ENCODE measurements at regions not wholly inside any gene's neighbourhood (a gene's known extent, or its start where the extent isn't known, plus 50 kb on each side); places are given as distances from the start of the nearest gene placed in this dataset.

DNA sequence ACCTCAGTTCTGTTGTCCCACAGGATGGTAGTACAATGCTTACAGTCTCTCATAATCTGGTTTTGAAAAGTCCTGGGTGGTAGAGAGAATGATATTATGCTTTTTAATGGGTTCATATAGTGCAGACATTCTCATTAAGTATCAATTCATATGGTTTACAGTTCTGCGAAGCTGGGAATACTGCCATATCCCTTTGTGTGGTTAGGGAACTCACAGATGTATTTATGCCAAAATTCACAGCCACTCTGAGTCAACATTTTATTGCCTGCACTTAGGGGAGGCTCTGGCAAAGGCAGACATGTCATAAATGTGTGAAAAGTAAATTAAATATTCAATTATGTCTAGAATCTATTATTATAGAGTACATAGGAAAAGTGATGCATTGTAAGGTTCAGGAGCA, 808.2 kb downstream of the SUCLG1 start:
- no peak for DNase-seq (ENCODE audit: low spot score)

DNA sequence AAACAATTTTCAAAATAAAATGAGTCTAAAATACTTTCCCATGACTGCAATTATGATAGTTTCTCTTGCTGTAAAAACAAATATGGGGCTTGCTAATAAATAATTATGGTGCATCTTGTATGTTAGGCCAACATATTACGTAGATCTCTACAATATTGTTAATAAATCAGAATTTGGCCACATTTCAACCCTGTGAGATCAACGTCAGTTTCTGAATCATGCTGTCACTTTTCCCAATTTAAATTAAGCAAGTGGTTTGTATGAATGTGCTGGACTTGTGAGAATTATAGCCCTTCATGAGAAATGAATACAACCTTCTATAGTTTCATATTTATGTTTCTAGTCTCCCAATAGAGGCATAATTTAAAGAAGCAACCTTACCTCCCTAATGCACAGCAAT, 808.9 kb downstream of the SUCLG1 start:
- DNase-seq (ENCODE audit: low spot score) = no peak

DNA sequence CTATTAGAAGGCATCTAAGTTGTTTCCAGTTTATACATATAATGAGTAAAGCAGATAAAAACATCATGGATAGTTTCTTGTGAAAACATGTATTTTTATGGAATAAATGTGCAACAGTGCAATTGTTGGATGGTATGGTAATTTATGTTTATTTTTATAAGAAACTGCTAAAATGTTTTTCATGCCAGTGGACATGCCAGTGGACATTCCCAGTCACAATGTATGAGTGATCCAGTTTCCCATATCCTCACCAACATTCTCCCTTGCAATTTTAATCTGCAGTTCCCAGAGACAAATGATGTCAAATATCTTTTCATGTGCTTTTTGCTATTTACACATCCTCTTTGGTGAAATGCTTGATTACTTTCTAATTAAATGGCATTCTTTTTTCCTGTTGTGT, 818.6 kb downstream of the SUCLG1 start:
- no peak for DNase-seq (ENCODE audit: low spot score)

GRCh38 chr2:83633423-83633822, 825.7 kb downstream of the SUCLG1 start:
- DNase-seq (ENCODE audit: low spot score) = no peak

- DNase-seq (ENCODE audit: low spot score) = no peak
Observed at GRCh38 chr2:83630351-83630750, 828.7 kb downstream of the SUCLG1 start.

DNA sequence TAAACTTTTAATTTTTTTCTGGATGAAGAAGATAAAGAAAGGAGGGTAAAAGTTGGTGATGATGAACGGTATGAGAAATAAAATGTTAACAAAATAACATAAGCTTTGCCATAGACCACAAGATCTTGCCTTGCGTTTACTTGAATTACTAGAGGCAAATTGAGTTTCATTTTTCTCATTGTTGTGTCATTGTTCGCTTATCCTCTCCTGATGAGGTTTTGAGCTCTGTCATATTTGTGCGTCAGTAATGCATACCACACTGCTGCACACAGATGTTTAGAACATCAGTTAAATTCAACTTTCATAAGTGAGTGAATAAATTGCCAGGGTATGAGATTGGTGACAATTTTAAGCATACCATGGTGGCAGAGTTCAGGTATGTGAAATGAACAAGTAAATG, 843.6 kb downstream of the SUCLG1 start:
- DNase-seq (ENCODE audit: low spot score) = no peak

DNA sequence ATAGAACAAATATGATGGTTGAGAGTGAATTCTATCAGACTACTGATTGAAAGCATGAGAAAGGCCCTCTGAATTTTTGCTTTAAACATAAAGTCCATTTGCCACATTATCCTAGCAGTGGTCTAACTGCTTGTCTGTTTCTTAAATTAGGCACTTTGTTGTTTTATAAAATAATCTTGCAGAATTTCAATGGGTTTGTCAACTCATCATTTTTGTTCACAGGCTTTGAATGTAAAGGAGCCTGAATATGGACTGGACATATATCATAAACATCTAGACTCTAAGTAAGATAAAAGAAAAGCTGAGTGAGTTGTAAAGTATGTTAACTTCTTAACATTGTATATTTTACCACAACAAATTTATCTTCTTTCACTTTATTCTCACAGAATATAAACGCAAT, 845.9 kb downstream of the SUCLG1 start:
- no peak for DNase-seq (ENCODE audit: low spot score)

DNA sequence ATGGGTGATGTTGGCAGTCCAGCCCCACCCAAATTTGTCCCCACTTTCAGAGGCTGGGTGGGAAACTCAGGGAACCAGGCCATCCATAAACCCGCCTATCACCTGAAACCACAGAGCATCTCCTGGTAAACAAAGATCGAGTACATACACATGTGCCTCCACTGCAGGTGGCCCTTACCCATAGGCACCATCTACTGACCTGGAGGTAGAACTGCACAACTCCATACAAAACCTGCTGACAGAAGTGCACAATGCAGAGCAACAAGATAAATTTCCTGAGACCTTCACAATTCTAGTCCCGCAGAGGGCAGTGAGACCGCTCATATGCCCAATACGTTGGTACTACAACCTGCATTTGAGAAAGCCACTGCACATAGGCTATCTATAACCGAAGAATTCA, 856.3 kb downstream of the SUCLG1 start:
- DNase-seq (ENCODE audit: low spot score) = no peak

DNA sequence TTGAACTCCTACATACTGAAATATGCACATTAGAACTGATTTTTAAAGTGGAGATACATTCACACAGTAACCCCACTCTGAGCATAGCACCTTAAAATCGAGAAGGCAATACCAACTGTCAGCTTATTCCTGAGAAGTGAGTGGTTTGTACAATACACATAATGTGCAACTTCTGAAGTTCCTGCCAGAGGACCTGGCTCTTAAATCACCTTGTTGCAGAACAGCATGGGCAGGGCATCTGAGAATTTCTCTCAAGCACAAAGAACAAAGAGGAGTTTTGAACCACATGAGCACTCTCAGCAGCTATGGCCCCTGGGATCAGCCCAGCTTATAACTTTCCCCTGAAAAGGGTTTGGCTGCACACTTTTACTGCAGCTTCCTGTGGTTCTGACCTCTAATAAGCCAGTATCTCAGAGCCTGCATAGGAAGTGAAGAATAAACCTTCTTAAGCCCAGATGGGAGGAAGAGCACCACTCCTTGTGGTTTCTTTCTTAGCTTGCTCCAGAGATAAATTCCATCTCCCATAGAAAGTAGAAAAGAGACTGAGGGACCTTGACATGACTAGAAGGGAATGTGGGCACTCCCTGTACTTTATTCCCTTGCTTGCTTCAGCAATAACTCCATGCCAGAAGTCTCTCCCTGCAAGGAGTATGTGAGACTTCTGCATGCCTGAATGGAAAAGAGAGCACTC, 862.3 kb downstream of the SUCLG1 start:
- DNase-seq (ENCODE audit: low spot score) = no peak

GRCh38 chr2:83595926-83596325, 863.2 kb downstream of the SUCLG1 start:
- no peak for DNase-seq (ENCODE audit: low spot score)

- DNase-seq (ENCODE audit: low spot score) = no peak
Observed at GRCh38 chr2:83595121-83595690, 863.9 kb downstream of the SUCLG1 start.

DNA sequence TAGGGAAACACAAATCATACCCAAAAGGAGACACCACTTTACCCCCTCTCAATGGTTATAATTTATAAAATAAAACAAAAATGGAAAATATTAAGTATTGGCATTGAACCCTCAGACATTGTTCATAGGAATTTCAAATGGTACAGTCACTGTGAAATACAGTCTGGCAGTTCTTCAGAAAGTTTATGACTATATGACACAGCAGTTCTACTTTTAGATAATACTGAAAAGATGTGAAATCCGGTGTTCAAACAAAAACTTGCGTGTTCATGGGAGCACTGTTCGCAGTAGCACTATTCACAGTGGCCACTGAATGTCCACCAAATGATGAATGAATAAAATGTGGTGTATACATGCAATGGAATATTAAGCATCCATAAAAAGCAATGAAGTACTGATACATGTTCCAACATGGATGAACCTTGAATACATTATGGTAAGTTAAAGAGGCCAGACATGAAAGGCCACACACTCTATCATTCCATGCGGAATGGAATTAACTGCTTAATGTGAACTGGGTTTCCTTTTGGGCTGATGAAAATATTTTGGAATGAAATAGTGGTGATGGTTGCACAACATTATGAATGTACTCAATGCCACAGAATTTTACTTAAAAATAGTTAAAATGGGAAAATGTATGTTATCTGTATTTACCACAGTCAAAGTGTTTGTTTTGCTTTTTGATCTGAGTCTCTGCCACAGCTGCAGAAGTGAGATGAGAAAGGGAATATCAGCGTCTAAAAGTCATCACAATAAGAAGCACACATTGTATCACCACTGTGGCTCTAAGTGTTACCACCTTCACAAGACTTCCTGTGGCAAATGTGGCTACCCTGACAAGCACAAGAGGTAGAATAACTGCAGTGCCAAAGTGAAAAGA, 864.6 kb downstream of the SUCLG1 start:
- no peak for DNase-seq (ENCODE audit: low spot score)

GRCh38 chr2:83587309-83587708, 871.8 kb downstream of the SUCLG1 start:
- no peak for DNase-seq (ENCODE audit: low spot score)

- DNase-seq (ENCODE audit: low spot score) = no peak
Observed at GRCh38 chr2:83585250-83585649, 873.8 kb downstream of the SUCLG1 start.

DNA sequence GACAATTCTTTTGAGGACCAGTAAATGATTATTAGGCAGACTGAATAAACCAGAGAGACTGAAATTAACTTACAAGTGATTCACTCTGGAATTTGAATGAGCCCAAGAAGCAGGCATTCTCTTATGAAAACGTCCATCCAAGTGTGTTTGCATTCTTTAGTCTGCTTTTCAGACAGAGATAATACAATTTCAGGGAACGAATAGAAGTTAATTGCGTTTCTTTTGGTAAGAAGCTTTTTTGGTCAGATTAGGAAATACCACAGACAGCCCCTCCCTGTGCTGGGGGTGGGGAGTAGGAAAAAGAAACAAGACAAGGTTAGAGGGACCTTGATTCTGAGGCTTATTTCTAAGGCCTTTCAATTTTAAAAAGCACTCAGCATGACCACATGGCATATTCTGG, 874.4 kb downstream of the SUCLG1 start:
- no peak for DNase-seq (ENCODE audit: low spot score)

DNA sequence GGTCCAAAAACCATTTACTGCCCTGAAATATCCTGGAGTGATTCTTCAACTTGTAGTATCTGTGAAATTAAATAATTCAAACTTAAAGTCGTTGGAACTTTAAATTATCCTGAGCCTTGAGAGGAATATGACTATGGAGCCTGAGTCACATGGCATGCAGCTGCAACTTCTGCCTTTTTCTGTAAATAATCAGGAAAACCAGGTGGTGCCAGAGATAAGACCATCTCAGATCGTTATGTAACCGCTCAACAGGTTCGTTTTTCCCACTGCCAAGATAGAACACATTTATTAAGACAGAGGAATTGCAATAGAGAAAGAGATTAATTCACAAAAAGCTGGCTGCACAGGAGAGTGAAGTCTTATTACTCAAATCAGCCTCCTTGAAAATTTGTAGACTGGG, 876.5 kb downstream of the SUCLG1 start:
- DNase-seq (ENCODE audit: low spot score) = no peak

DNA sequence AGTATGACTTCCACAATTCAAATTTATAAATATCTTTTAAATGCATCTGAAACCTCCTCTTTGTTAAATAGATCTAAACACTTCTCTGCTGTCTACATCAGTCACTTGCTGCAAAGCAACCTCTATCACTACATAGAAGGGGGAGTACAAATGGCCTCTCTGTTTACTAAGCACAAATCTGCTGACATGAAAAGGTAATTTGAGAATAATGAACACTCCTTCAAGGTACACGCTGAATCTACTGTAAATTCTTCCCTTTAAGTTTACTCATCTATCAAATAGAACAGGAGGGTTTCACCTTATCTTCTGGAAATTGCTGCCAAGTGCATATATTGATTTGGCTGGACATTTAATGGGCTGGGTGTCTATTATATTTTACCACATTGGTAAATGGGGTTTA, 879.6 kb downstream of the SUCLG1 start:
- no peak for DNase-seq (ENCODE audit: low spot score)

DNA sequence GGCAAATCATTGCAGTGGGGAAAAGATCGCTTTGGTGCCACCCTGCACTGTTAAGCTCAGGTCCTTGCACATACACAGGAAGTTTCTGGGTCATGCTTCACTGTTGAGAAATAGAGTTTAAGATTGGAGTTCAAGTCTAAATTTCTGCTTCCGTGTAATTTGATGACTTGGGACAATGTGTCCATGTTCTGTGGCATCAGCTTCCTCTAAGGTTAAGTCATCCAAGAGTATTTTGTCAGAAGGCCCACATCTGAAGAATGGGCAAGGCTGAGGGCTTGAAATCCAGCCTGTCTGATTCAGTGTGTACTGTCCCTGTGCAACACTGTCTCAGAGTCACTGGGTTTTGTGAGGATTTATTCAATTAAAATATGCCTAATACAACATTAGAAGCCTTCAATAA, 880.7 kb downstream of the SUCLG1 start:
- no peak for DNase-seq (ENCODE audit: low spot score)

DNA sequence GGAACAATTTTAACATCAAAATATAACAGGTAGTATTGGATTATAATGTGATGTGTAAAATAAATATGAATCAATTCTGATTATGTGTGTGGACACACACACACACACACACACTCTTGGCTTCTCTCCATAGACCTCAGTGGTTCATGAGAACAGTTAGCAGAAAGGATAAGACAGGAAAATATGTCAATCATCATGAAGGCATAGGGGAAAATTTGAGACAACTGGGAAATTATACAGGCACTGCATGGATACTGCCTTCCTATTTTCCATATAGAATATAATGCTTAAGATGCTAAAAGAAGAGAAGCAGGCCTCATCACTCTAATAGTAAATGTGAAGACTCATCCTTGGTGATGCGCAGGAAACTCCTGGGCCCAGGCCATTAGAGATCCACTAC, 884.5 kb downstream of the SUCLG1 start:
- no peak for DNase-seq (ENCODE audit: low spot score)

- no peak for DNase-seq (ENCODE audit: low spot score)
Observed at GRCh38 chr2:83573060-83573459, 886.0 kb downstream of the SUCLG1 start.

GRCh38 chr2:83572400-83572799, 886.7 kb downstream of the SUCLG1 start:
- DNase-seq (ENCODE audit: low spot score) = no peak

DNA sequence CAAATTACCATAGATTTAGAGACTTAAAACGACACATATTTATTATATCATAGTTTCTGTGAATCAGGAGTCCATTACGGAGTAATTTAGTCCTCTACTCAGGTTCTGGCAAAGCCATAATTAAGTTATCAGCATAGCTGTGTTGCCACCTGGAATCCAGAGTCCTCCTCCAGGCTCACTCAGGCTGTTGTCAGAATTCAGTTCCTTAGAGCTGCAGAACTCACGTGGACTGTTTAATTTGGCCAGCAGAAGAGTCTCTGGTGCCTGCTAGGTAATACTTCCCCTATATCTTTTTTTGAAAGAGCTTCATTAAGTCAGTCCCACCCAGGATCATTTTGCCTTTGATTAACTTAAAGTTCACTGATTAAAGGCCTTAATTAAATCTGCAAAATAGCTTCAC, 891.5 kb downstream of the SUCLG1 start:
- no peak for DNase-seq (ENCODE audit: low spot score)

- DNase-seq (ENCODE audit: low spot score) = no peak
Observed at GRCh38 chr2:83565626-83566025, 893.5 kb downstream of the SUCLG1 start.

All from AG08396 (cell line).